Fibroblast of lung (primary cell): ENCODE measurements at regions not wholly inside any gene's neighbourhood (a gene's known extent, or its start where the extent isn't known, plus 50 kb on each side); places are given as distances from the start of the nearest gene placed in this dataset.

ENCODE experiments used
- CTCF ChIP-seq, 2 donors: IDR thresholded peaks in 1 of 2; conservative IDR thresholded peaks in 1 of 2; 1 replicate in 1 of 2; 2 replicates in 1 of 2; pipeline ENCODE4 v1.5.1; 2011 to 2012; ENCODE audit warnings: low read length in 2 of 2, control low read depth in 1 of 2, inconsistent platforms in 1 of 2, low read depth in 1 of 2, mild to moderate bottlenecking in 1 of 2
- EZH2 ChIP-seq: IDR thresholded peaks from 2 replicates; pipeline ENCODE4 v1.5.1; 2012; ENCODE audit warnings: low read length, control low read depth, mild to moderate bottlenecking; ENCODE audit errors: missing control alignments

- TF ChIP-seq CTCF (conservative IDR thresholded peaks at IDR 0.05 in 1 of 2, IDR thresholded peaks at IDR 0.05 in 1 of 2; ENCODE audit: low read depth in 1 of 2, low read length in 2 of 2) (no peak), EZH2 (no peak)
Measured at GRCh38 chr4:128468123-128468989, 180.7 kb upstream of the PGRMC2 start.
